Activated CD8-positive, alpha-beta memory T cell treated with anti-CD3 and anti-CD28 coated beads for 24 hours (primary cell): ENCODE measurements at regions not wholly inside any gene's neighbourhood (a gene's known extent, or its start where the extent isn't known, plus 50 kb on each side); places are given as distances from the start of the nearest gene placed in this dataset.

ENCODE experiments used
- DNase-seq: peaks from one replicate; pipeline ENCODE4 v3.0.0-alpha.2; 2020

DNA sequence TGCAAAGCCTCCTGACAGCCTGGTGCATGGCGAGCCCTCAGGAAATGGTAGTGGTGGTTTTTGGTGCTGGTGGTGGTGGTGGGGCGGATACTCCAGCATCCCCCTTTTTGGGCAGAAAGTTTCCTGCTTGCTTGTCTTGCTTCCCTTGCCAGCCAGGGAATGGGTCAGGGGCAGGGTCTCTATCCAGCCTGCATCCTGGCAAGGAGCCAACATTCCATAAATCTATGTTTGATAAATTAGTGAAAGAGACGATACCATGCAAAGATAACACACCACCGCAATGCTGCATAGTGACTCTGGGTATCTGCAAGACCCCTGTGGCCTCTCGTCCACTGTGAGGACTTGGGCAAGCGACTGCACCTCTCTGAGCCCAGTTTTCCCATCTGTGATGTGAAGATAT is 246.2 kb downstream of the LRFN2 start:
- DNase-seq, result no peak

DNA sequence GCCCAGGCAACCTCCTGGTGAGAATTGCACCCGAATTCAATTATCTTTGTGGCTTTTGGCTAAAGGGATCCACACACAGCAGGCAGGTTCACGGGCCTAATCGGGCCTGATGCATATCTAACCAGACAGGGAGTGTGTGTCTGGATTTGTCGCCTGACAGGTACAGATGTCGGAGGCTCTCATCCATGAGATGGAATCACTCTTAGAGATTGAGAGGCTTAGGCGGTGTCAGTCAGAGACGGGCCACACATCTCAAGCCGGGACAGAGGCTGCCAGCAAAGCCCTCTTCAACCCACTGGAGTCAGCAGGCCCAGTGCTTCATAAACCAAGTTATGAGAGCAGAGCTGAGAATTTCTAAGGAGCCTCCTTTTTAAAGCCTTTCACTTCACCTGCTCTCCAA is 247.0 kb downstream of the LRFN2 start:
- no peak for DNase-seq

DNA sequence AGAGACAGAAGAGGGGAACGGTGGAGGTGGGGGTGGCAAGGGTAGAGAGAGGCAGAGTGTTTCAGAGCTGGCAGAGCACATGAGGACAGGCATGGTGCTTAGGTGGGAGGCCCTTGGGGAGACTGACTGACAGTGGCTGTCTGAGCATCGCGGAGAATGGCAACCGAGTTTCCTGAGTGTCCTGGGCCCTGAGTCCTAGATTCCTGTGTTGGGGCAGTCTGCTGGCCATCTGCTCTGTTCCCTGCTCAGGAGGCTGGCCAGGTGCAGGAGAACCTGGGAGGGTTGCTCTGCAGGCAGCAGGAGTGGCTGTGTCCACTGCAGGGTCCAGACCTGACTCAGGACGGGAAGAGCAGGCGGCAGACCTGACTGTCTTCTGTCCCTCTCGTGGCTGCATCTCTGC is 248.9 kb downstream of the LRFN2 start:
- no peak for DNase-seq

DNA sequence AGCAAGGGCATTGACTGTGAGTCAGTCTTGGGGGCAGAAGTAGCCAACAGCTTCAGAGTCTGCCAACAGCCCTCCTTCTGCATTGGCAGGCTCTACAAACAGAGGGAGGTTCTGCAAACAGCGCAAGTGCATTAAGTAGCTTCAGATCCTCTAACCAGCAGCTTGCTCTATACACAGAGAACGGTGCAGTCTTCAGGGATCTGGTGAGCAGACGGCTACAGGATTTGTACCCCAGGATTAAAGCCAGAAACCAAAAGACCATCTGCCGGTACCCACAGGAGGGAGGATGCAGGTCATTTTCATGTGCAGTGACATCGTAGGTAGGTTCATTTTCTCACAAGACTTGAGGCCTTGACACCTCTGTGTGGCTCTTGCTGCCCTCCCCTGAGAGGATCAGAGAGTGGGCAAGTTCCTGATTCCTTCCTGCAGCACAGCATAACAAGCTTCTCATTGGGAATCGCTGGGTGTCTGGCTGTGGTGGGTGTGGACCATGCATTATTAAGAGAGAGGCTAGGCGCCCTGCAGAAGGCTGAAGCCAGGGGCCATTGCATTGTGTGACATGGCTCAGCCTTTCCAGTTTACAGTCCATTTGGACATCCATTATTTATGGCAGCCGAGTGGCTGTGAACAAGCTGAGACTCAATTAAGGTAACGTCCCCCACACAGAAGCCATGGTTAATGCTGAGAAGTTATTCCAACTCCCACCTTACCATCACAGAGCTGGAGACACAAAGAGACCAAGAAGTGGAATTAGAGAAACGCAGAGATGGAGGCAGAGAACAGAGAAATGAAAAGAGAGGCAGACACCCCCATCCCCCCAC is 250.0 kb downstream of the LRFN2 start:
- no peak for DNase-seq

DNA sequence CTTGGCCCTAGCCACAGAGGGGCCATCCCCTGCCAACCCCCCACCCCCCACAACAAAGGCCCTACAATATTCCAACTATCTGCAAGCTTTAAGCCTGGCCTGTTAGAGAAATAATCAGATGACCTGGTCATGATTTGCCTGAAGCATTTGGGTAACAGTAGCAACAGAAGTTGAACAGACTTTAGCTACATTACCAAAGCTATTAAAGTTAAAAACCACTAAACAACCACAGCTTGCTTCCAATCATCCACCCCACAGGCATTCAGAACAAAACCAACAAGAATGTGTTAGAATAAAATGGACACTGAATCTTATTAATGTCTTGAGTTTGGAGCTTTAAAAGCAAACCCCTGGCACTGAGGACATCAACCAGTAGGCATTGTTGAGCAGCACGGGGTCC is 250.9 kb downstream of the LRFN2 start:
- no peak for DNase-seq

DNA sequence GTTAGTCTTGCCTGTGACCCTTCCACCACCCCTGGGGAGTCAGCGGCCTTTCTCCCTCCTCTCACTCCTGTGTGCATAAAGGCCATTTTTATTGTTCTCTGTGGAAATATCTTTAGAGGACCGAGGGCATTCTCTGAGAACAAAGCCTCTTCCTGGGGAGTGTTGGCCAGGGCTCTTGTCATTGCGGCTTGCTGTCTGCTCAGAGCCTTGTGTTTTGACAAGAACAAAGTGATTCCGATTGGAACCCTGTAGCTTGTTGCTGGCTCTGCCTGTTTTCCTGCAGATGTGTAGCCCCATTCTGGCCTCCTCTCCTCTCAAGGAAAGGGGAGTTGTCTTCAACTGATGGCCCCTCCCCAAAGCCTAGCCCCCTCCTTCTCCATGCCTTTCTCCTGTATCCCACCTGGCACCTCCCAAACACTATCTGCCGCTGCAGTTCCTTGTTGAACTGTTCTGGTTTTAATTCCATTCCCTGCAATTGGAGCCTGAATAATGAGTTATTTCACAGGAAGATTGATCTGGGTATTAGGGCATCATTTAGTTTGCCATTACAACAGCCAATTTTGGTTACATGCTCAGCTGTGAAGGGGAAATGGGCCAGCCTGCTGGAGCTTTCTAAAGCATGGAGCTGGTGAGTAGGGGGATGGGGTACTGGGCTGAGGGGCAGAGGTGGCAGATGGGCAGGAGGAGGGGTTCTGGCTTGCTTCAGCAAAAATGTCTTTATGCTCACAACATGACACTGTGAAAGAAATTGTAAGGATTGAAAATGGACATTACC is 252.5 kb downstream of the LRFN2 start:
- DNase-seq, result no peak

DNA sequence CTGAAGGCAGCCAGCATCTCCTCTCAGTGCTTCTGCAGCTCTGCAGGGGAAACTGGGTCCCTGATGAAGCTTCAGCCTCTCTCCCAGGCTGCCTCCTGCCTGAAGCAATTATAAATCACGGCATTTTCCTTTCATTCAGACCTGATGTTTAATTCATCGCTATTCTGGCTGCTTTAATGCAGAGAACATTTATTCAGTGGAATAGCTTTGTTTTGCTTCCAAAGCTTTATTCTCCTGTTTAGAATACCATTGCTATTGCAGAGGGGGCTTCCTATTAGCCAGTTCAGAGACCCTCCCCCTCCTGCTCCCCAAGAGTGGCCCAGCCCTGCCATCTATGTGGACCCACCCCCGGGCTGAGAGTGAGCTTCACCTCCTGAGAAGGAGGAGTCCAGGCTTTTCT is 255.6 kb downstream of the LRFN2 start:
- DNase-seq, result no peak

DNA sequence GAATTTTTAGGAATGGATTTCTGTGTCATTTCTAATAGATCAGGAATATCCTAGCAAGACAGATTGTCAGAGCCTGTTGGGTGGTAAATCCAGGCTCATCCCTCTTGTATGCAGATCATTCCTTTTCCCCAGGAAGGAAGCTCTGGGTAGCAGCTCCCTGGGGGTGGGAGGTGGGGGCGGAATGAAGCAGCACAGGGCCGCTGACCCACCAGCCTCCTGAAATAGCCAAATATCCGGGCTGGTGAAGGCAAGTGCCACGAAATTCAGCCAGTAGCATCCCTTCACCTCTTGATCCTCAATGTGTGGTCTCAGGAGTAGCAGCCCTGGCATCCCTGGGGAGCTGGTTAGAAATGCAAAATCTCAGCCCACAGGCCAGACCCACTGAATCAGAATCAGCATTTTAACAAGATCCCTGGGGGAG is 256.9 kb downstream of the LRFN2 start:
- DNase-seq, result no peak

DNA sequence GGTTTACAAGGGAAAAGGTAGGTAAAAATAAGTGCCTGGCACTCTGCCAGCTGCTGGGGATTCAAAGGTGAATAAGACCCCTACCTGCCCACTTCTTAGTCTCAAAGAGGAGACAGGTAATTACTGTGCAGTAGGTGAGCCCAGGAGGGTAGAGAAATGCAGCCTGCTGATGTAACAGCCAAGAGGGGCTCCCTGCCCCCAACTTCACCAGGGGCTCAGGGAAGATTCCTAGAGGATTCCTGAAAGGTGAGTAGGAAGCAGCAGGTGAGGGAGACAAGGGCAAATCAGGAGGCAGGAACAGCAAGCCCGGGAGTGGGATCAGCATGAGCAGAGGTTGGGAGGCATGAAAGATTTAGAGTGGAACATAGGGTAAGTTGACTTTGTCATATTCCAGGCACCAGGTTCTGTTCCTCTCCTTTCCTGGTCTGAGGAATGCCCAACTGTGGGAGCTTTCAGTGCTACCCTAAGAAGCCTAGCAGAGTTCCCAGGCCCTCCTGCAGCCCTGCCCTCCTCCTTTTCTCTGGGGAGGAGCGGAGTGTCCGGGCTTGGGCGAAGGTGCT is 258.1 kb downstream of the LRFN2 start:
- no peak for DNase-seq

DNA sequence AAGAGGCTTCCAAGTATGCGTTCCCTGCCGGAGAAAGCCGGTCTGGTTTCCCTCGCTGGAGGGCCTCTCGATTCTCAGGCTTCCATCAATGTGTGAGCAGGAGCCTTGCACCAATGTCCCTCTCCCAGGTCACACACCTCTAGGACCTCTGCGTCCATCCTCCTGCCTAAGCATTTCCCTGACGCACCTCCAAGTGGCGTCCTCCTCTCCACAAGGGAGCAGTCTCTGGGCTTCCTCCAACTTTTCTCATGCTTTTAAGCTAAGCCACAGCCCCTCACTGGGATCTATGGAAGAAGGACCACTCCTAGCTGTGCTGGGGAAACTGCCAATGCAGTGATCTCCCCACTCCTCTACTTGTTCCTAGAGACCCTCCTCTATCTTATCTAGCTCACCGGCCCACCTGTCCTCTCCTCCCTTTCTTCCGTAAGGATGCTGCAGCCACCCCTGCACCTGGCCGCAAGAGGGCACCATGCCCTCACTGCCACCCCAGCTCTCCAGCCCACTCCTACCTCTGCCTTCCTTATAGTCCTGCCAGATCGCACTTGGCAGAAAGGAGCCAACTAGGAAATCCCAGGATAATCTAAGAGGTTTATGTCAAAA is 258.7 kb downstream of the LRFN2 start:
- peak; percentile 67 for DNase-seq

DNA sequence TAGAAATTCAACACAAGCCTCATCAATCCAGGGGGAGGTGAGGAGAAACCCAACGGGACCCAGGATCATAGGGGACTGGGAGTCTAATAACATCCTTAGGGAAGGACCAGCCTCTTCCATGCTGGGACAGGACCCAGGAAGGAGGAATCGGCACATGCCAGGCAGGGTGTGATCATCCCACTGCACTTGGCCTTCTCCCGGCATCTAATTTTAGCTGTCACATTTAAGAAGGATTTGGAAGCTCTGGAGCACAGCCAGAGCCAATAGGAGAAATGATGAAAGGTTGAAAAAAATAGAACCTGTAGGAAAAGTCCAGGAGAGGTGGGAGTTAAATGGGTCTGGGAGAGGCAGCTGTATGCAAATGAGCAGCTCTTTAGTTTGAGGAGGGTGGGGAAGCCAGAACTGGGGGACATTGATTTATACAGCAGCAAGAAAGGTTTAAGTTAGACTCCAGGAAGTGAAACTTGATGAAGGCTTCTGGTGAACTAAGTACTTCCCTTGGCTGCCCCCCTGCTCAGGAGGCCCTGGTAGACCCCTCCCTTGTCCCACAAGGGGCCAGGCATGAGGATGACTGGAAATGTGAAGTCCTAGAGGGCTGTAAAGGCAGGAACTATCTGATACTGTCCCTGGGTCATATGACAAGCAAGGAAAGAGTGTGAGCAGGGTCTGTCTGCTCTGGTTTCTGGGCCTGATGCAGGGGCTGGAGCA is 260.3 kb downstream of the LRFN2 start:
- no peak for DNase-seq

DNA sequence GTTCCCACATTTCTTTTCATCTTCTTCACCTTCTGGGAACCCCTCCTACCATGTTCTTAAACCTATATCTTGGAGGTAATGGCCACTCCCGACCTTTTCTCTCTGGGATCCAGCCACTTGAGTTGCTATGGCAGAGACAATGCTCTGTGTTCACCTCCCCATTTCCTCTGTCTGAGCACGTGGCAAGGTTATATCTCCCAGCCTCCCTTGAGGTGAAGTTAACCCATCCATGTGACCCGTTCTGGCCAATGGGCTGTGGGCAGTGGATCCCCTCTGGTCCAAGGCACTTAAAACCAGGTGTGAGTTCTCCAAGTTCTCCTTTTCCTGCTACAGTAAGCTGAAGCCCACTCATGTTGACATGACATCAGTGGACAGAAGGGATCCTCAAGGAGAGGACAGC is 261.4 kb downstream of the LRFN2 start:
- DNase-seq, result no peak

DNA sequence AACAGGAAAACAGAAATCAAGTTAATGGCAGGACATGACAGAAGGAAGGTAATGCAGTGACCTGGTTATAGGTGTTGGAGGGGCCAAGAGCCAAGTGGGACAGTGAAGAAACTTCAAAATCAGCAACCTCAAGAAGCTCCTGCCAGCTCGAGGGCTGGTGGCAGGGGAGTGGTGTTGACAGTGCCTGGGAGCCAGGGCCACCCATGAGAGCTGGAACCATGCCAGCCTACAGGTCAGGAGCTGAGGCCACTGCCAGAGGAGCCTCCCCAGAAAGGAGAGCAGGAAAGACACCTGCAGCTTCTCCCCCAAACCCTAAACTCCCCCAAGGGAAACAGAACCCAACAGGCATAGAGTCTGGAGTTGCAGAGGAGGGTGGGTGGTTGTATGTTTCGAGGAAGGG is 262.1 kb downstream of the LRFN2 start:
- DNase-seq, result no peak

DNA sequence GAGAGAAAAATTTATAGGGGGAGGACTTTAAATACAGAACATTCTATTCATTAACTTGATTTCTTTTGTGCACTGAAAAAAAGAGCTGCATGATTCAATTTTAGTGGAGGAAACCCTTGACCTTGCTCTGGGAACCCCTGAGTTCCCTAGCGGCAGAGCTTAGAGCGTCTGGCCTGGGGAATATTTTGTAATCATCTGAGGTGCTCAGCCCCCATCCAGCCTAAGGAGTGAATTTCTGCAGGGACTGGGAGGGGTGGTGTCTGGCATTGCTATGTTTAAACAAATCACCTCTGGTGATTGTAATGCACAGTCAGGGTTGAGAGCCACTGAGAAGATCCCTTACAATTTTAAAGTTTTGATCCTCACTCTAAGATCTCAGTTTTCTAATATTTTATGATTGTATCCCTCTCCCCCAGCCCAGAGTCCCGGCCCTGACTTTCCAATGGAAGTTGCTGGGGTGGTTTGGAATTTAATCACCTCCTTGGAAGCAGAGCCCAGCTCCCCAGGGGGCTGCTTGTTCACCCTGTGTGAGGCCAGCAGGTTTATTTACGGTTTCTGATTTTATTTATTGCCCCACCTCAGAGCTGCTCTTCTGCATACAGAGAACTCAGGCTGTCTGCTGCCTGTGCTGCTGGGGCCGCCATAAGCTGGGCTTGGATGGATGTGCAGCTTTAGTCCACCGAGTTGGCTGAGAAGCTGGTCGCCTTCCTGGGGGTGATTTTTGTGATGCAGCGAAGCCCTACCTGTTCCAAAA is 263.1 kb downstream of the LRFN2 start:
- DNase-seq, result no peak

DNA sequence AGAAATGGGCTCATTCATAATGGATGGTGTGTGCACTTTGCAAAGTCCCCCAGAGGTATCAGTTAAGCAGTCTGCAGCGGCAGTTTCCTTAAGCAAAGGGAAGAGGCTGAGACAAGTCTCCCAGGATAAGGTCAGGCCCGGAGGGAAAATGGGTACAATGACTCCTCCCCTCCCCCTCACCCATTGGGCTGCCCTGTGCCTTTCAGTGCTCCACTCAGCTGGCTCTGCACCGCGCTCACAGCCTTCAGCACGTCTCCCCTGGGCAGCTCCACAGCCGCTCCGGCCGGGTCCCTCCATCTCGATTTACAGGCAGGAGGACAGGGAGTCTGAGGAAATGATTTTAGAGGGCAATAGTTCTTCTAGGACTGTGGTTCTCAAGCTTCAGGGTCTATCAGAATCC is 264.8 kb downstream of the LRFN2 start:
- no peak for DNase-seq

DNA sequence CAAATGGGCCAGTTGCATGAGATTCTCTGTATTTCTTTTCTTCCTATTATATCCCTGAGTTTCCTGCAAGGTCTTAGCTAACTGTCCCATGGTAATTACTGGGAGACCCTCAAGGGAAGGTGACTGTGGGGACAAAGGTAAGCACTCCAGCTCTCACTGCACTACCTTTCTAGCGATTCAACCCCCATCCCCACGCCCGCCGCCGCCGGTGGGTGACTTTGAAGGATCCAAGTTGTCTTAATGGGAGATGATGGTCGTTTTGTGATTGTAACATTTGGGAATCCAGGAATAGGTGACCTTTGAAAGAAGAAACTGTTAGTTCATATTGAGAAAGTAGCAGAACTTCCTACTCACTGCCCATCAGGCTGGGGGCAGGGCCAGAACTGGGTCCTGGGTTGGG is 265.5 kb downstream of the LRFN2 start:
- DNase-seq, result no peak

DNA sequence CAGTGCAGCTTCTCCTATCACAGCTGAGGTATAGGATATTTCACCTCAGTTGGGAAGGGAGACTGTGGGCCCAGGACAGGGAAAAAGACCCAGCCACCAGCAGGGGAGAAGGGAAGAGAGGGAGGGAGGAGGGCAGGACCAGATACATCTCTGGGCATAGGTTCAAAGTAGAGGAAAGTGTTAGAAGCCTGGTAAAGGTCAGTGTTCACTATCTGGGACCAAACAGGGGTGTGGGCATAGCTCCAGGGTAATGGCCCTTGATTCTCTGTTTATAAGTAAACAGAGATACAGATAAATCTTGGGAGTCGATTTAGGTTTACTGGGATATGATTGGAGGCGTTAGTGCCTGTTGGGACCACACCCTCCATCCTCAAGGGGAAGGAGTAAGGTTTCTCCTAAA is 266.2 kb downstream of the LRFN2 start:
- no peak for DNase-seq

DNA sequence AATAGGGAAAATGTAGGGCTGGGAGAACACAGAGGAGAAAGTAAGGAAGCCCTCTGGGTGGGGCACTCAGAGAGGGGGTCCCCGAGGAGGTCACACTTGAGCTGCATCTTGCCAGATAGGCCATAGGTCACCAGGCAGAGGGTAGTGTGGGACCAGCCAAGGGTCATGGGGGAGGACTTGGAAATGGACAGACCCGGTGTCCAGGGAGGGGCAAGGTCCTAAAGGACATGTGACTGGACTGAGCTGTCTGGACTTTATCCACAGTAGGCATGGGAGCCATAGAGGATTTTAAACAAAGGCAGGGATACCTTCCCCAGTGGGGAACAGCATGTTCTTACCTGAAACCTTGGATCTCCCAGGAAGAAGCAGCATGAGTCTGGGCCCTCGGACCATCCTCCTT is 266.7 kb downstream of the LRFN2 start:
- DNase-seq, result no peak

DNA sequence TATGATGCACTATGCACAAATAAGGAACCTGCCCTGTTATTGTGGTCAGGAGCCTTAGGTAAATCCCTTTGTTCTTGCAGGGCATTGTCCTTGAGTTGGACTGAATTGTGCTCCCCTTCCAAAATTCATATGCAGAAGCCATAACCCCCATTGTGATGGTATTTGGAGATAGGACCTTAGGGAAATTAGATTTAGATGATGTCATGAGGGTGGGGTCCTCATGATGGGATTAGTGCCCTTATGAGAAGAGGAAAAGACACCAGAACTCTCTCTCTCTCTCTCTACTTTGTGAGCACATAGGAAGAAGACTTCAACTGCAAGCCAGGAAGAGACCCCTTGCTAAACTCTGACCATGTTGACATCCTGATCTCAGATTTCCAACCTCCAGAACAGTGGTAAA is 268.0 kb downstream of the LRFN2 start:
- DNase-seq, result no peak

DNA sequence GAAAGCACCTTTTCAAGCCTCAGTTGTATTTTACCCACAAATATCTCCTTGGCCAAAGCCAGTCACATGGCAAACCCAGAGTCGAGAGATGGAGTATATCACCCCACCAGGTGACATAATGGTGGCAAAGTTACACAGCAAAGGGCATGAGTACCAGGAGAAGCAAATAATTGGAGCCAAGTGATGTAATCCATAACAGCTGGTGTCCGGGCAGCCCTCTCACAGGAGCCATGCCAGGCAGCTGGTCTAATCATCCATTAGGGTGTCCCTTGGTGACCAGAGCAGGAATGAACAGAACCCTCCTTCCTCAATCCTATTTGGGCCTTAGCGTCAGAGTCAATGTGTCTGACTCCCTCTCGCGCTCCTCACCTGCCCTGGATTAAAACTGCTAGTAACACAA is 272.1 kb downstream of the LRFN2 start:
- DNase-seq, result no peak

DNA sequence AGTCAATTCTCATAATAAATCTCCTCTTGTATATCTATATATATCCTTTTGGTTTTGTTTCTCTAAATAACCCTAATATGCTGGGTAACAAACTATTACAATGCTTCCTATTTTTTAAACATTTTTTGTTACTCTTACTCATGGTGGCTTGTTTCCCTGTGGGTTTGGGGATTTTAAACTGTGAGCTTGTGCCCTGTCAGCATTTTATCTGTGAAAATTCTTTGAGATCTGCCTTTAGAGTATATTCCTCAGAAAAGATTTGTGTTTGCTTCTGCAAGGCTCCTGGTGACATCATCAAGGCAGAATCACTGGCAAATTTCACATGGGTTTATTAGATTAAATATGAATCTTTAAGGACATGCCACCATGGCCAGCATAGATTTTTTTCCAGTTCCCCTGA is 273.6 kb downstream of the LRFN2 start:
- no peak for DNase-seq
